Suprapubic skin (tissue), 3 donors: ENCODE measurements at regions not wholly inside any gene's neighbourhood (a gene's known extent, or its start where the extent isn't known, plus 50 kb on each side); places are given as distances from the start of the nearest gene placed in this dataset.

Experiments
- POLR2A ChIP-seq, 2 donors: fragments of 450-650 bp; IDR thresholded peaks; one replicate each; pipeline ENCODE4 v1.6.1; 2017; ENCODE audit warnings: antibody characterized with exemption in 2 of 2, mild to moderate bottlenecking in 2 of 2, moderate library complexity in 2 of 2
- TF ChIP-seq, protein P1 (sequence below), 2 donors: fragments of 200-600 bp in 1 of 2; fragments of 450-650 bp in 1 of 2; sonication (generic) in 1 of 2; IDR thresholded peaks; one replicate each; pipeline ENCODE4 v1.5.1; 2016 to 2019; ENCODE audit warnings: antibody characterized with exemption in 2 of 2, mild to moderate bottlenecking in 1 of 2, moderate library complexity in 1 of 2

DNA sequence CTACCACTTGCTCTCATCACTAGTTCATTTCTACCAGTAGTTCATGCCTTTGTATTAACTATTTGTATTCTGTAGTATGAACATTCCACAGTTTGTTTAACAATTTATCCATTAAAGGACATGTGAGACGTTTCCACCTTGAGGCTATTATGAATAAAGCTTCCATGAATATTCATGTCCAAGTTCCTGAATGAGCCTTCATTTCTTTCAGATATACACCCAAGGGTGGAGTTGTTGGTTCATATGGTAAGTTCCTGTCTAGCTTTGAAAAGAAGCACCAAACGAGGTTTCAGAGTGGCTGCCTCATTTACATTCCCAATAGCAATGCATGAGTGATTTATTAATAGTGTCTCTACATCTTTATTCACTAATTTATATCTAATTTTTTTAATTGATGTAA is 407.8 kb upstream of the C16orf82 start:
- no peak for TF ChIP-seq POLR2A (IDR thresholded peaks at IDR 0.05)
- TF ChIP-seq, protein P1, sequence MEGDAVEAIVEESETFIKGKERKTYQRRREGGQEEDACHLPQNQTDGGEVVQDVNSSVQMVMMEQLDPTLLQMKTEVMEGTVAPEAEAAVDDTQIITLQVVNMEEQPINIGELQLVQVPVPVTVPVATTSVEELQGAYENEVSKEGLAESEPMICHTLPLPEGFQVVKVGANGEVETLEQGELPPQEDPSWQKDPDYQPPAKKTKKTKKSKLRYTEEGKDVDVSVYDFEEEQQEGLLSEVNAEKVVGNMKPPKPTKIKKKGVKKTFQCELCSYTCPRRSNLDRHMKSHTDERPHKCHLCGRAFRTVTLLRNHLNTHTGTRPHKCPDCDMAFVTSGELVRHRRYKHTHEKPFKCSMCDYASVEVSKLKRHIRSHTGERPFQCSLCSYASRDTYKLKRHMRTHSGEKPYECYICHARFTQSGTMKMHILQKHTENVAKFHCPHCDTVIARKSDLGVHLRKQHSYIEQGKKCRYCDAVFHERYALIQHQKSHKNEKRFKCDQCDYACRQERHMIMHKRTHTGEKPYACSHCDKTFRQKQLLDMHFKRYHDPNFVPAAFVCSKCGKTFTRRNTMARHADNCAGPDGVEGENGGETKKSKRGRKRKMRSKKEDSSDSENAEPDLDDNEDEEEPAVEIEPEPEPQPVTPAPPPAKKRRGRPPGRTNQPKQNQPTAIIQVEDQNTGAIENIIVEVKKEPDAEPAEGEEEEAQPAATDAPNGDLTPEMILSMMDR (IDR thresholded peaks at IDR 0.05) = no peak
